ENCODE measurements at regions not wholly inside any gene's neighbourhood (a gene's known extent, or its start where the extent isn't known, plus 50 kb on each side); places are given as distances from the start of the nearest gene placed in this dataset.

GRCh38 chr22:47335460-47335859 lies 573.0 kb downstream of the TBC1D22A start:
- TF ChIP-seq SMARCE1 (IDR thresholded peaks at IDR 0.05; ENCODE audit: borderline replicate concordance): no peak
- TF ChIP-seq ZNF674 (CRISPR knock-in tag; IDR thresholded peaks at IDR 0.05; ENCODE audit: low read depth): no peak
- TF ChIP-seq SMYD3 (CRISPR knock-in tag; IDR thresholded peaks at IDR 0.05): no peak
- TF ChIP-seq, protein P1, sequence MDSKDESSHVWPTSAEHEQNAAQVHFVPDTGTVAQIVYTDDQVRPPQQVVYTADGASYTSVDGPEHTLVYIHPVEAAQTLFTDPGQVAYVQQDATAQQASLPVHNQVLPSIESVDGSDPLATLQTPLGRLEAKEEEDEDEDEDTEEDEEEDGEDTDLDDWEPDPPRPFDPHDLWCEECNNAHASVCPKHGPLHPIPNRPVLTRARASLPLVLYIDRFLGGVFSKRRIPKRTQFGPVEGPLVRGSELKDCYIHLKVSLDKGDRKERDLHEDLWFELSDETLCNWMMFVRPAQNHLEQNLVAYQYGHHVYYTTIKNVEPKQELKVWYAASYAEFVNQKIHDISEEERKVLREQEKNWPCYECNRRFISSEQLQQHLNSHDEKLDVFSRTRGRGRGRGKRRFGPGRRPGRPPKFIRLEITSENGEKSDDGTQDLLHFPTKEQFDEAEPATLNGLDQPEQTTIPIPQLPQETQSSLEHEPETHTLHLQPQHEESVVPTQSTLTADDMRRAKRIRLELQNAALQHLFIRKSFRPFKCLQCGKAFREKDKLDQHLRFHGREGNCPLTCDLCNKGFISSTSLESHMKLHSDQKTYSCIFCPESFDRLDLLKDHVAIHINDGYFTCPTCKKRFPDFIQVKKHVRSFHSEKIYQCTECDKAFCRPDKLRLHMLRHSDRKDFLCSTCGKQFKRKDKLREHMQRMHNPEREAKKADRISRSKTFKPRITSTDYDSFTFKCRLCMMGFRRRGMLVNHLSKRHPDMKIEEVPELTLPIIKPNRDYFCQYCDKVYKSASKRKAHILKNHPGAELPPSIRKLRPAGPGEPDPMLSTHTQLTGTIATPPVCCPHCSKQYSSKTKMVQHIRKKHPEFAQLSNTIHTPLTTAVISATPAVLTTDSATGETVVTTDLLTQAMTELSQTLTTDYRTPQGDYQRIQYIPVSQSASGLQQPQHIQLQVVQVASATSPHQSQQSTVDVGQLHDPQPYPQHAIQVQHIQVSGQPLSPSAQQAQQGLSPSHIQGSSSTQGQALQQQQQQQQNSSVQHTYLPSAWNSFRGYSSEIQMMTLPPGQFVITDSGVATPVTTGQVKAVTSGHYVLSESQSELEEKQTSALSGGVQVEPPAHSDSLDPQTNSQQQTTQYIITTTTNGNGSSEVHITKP (CRISPR knock-in tag; IDR thresholded peaks at IDR 0.05; ENCODE audit: low read depth): no peak
- TF ChIP-seq ZNF326 (CRISPR knock-in tag; IDR thresholded peaks at IDR 0.05; ENCODE audit: borderline replicate concordance): no peak
- TF ChIP-seq, protein P2, sequence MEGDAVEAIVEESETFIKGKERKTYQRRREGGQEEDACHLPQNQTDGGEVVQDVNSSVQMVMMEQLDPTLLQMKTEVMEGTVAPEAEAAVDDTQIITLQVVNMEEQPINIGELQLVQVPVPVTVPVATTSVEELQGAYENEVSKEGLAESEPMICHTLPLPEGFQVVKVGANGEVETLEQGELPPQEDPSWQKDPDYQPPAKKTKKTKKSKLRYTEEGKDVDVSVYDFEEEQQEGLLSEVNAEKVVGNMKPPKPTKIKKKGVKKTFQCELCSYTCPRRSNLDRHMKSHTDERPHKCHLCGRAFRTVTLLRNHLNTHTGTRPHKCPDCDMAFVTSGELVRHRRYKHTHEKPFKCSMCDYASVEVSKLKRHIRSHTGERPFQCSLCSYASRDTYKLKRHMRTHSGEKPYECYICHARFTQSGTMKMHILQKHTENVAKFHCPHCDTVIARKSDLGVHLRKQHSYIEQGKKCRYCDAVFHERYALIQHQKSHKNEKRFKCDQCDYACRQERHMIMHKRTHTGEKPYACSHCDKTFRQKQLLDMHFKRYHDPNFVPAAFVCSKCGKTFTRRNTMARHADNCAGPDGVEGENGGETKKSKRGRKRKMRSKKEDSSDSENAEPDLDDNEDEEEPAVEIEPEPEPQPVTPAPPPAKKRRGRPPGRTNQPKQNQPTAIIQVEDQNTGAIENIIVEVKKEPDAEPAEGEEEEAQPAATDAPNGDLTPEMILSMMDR (CRISPR knock-in tag; IDR thresholded peaks at IDR 0.05): no peak
- TF ChIP-seq ZNF562 (CRISPR knock-in tag; IDR thresholded peaks at IDR 0.05; ENCODE audit: borderline replicate concordance): no peak
- TF ChIP-seq GABPA (IDR thresholded peaks at IDR 0.05; ENCODE audit: low read depth, low read length): no peak
- no peak for TF ChIP-seq GABPA (CRISPR knock-in tag; IDR thresholded peaks at IDR 0.05; ENCODE audit: low read depth)
- TF ChIP-seq, protein P3, sequence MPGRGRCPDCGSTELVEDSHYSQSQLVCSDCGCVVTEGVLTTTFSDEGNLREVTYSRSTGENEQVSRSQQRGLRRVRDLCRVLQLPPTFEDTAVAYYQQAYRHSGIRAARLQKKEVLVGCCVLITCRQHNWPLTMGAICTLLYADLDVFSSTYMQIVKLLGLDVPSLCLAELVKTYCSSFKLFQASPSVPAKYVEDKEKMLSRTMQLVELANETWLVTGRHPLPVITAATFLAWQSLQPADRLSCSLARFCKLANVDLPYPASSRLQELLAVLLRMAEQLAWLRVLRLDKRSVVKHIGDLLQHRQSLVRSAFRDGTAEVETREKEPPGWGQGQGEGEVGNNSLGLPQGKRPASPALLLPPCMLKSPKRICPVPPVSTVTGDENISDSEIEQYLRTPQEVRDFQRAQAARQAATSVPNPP (CRISPR knock-in tag; IDR thresholded peaks at IDR 0.05): no peak
- TF ChIP-seq SAFB2 (CRISPR knock-in tag; IDR thresholded peaks at IDR 0.05; ENCODE audit: borderline replicate concordance, low read depth): no peak
- no peak for TF ChIP-seq ZNF12 (CRISPR knock-in tag; IDR thresholded peaks at IDR 0.05)

Measured in HepG2 (cell line).